HK-2 (cell line): ENCODE measurements at regions not wholly inside any gene's neighbourhood (a gene's known extent, or its start where the extent isn't known, plus 50 kb on each side); places are given as distances from the start of the nearest gene placed in this dataset.

ENCODE experiments used
- DNase-seq: peaks from one replicate; pipeline ENCODE4 v3.0.0-alpha.2; 2018; ENCODE audit not compliant: unreplicated experiment

DNA sequence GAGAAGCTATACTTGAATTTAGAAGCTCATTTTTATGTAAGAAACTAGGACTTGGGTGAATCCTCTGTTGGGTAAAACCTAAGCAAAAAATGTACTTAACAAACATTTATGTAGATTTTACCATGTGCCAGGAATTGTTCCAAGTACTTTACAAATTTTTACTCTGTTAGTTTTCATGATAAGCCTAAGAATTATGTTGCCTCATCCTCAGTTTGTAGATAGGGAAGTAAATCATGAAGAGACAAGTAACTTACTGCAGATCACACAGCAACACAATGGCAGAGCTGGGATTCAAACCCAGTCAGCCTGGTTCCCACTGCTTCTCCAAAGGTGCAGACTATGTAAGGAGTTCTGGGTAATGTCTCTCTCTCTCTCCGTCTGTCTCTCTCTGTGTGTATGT, 169.9 kb downstream of the DIPK2A start:
- no peak for DNase-seq

DNA sequence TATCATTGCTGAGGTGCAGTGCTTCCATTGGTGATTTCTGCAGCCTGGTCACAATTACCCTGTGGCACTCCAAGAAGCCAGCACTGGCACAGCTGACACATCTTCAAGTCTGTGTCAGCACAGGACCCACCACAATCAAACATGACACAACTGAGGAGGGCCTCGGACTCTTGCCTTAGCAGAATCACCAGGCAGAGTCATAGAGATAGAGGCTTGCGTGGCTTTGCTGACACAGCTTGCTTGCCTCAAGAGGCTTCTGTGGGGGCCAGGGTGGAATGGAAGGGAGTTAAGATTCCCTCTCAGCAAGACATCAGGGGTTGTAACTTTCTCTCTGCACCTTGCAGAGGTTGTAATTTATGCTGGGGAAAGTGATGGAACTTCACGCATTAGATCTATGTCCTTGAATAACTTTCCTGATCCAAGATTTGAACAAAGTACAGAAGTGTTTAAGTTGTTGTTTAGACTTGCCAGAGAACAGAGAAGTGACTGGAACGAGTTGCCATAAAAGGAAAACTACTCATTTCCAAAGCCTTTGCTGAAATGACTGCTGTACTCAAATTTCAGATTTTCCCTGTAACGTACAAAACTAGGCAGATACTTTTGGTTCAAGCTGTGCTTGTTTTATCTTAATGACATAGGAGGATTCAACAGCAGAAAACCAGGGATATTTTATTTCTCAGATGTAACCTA, 170.7 kb downstream of the DIPK2A start:
- no peak for DNase-seq

DNA sequence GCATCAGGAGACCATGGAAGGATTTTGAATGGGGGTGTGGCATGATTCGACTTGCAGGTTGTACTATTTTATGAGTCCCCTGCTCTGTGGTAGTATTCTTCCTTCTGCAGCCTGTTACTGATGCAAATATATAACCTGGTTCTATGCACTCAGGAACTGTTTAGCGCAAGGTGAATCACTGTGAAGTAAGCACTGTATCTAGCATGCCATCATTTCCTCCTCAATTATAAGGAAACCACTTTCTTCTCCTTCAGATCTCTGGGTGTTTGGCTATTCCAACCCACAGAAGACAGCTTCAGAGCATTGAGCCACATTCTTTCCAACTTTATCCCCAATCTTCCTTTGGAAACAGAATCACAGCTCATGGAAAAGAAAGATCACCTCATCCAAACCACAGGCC, 176.7 kb downstream of the DIPK2A start:
- no peak for DNase-seq

DNA sequence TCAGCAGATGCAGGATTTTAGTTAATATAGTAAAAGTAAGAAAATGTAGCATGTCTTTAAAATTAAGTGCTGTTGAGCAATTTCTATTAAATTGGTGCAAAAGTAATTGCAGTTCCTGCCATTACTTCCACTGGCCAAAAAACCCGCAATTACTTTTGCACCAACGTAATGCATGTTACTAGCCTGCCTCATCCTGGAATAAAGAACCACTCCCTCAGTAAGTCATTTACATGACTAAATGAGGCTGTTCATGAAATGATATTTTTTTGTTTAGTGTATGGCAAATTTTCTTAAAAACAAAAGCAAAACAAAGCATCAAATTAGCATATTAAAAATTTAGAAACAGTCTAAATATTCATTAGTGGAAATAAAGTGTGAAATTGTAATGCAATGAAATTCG, 180.4 kb downstream of the DIPK2A start:
- DNase-seq: no peak

DNA sequence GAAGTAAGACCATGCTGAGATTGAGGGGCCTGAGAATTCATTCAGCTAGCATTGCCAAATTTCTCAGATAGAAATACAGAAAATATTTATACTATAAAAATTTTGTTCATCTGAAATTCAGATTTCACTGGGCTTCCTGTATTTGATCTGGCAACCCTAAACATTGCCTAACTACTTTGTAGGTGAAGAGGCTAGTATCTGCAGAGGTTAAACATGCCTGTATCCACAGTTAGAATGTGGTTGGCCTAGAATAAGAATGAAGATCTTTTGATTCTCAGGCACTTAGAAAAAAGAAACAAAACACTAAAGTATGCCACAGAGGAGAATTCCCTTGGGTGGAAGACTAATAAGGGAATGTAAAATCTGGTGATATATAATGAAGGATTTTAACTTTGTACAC, 189.0 kb downstream of the DIPK2A start:
- no peak for DNase-seq

DNA sequence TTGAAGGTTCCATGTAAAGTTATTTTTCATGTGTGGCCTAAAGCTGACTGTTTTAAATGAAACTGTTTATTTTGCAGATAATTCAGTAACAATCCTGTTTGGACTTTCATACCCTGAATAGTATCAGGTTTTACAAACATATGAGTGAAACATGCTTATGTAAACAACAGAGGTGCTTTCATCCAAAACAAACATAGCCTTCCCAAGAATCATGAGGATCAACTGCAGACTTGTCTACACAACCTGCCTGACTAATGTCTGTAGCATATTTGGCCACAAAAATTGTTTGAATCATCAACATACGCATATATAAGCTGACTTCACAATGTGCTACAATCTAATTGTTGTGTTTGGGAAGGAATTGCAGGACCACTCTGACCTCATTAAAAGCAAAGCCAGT, 190.4 kb downstream of the DIPK2A start:
- no peak for DNase-seq

DNA sequence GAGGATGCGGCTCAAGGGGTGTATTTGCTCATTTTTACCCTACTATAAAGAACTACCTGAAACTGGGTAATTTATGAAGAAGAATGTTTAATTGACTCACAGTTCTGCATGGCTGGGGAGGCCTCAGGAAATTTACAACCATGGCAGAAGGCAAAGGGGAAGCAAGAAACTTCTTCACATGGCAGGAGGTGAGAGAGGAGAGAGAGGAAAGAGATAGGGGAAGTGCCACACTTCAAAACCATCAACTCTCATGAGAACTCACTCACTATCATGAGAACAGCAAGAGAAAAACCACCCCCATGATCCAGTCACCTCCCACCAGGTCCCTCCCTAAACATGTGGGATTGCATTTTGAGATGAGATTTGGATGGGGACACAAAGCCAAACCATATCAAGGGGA, 192.7 kb downstream of the DIPK2A start:
- DNase-seq: no peak

DNA sequence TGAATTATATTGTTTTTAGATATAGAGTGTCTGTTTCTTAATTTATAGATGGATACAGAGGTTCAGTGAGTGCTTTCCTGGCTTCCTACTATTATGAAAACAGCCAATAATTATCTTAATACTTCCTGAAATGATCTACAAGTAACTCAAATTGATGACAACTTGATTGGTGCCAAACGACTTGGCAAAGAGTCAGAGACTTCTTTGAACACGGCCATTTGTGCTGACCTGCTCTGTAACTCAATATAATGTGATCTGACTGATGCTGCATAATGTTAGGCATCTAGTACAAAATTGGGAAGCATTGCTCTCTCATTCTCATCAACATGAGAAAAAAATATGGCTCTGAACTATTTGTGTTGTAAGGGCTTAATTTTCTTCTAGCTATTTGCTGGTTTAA, 193.9 kb downstream of the DIPK2A start:
- no peak for DNase-seq

DNA sequence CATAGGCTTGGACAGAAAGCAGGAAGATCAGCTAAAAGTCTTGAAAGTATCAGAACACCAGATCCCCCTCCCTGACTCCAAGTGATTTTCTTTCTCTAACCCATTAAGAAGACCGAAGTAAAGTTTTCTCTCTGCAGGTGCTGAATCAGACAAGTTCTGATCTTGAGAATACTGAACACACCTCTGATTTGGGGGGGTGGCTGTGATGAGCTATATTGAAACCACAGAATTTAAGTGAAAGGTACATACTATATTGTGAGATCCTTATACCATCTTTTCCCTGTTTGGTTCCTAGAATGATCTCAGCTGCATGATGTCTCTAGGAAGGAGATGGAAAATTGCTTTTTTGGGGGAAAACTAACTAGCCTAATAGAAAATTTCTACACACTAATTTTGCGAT, 196.0 kb downstream of the DIPK2A start:
- DNase-seq: no peak

DNA sequence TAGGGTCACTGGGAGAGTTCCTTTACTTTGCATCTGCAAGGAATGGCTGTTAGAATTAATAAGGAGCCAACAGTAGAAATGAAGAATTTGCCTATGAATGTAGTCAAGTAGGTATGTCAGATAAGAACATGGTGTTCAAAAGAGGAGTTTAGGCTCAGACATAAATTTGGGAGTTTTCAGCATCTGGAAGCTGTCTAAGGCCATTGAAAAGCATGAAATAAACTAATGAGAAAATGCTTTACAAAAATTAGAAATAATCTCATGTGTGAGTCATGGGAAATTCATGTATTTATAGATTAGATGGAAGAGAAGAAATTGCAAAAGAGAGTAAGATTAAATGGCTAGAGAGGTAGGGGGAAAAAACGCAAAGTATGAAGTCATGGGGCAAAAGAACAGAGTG, 201.9 kb downstream of the DIPK2A start:
- no peak for DNase-seq

DNA sequence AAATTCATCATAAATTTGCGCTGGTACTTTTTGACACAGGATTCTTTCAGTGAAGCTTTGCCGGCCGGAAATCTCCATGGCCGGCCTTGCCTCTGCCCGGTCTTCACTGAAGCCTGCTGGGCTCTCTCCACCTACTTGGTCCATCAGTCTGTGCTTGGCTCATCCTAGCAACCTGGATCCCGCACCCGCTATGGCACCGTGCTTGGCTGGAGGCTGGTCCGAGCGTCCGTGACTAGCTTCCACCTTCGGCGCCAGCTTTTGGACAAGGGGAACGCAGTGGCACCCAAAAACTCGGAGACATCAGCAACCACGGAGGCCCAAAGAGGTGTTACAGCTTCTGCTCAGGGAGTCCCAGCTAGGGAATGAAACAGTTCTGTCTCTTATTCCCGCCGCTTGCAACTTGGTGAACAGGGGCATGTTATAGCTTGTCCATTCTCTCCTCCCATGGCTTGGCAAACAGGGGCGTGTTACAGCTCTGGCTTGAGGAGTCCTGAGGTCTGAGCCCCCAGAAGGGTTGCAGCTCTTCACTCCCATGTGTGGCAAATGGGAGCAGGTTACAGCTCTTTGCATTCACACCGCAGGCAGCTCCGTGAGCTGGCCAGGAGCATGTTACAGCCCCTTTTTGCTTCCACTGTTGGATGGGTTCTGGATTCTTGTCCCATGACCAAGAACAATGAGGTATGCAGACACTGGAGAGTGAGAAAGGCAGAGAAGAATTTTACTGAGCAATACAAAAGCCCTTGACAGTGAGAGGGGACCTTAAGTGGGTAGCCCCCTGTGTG, 204.2 kb downstream of the DIPK2A start:
- no peak for DNase-seq

DNA sequence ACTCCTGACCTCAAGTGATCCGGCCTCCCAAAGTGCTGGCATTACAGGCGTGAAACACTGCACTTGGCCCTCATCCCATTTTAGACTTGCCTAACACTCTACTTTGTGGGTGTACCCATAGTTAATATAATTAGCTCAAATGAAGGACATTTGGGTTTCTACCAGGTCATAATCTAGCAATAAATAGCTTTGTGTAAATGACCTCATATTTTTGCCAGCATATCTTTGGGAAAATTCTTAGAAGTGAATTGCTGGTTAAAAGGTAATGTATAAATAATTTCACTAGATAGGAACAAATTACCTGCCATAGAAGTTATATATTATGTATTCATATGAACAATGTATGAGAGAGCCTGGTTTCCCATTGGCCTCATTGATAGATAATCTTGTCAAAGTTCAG, 206.0 kb downstream of the DIPK2A start:
- DNase-seq: no peak

DNA sequence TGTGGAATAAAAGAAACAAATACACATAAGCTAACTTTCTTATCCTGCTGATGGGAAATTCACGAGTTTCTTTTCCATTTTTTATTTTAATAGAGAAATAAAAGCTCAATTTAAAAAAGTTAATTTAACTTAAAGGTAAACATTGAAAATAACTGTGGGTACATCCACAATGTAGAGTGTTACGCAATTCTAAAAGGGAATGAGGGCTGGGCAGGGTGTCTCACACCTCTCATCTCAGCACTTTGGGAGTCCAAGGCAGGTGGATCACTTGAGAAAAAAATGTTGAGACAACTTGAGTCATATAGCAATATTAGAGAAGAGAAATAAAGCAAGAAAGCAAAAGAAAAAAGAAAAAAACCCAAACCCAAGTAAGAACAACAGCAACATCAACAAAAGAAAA, 207.0 kb downstream of the DIPK2A start:
- DNase-seq: no peak

DNA sequence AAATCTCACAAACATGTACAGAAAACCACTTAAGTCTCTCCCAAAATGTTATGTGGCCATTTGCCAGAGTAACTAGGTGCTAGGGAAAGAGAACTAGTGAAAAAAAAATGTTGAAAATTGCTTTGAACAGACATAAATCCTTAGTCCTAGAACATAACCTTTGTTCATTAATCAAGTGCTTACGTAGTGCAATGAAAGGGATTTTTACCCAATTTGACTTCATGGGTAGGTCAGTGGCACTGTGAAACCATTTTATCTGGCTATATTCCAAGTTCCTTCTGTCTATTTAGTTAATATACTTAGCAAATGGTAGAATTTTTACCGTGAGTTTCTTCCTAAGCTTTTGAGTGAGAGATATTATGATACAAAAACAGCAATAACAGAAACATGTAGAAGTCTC, 209.4 kb downstream of the DIPK2A start:
- no peak for DNase-seq

DNA sequence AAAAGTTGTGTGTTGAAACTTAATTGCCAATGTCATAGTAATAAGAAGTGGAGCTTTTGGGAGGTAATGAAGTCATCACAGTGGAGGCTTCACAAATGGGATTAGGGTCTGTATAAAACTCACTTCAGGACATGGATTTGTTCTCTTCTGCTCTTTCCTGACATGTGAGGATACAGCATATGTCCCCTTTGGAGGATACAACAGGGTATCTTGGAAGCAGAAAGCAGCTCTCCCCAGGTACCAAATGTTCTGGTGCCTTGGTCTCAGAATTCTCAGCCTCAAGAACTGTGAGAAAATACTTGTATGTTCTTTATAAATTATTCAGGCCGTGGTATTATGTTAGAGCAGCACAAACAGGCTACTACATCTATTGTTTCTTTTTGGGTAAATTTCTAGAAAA, 210.9 kb downstream of the DIPK2A start:
- no peak for DNase-seq

DNA sequence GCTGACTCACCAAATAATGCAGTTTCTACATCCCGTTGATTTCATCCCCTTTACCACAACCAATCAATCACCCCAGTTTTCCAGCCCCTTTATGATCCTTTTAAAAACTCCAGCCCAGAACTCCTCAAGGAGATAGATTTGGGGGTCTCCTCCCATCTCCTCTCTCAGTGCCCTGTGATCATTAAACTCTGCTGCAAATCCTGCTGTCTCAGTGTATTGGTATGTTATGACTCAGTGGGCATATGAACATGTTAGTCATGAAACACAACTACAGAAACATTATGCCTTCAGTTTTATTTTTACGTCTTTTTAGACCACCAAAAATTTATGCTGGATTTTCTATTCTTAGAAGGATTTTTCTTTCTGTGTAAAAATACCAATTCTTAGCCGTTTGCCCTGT, 213.7 kb downstream of the DIPK2A start:
- DNase-seq: no peak

DNA sequence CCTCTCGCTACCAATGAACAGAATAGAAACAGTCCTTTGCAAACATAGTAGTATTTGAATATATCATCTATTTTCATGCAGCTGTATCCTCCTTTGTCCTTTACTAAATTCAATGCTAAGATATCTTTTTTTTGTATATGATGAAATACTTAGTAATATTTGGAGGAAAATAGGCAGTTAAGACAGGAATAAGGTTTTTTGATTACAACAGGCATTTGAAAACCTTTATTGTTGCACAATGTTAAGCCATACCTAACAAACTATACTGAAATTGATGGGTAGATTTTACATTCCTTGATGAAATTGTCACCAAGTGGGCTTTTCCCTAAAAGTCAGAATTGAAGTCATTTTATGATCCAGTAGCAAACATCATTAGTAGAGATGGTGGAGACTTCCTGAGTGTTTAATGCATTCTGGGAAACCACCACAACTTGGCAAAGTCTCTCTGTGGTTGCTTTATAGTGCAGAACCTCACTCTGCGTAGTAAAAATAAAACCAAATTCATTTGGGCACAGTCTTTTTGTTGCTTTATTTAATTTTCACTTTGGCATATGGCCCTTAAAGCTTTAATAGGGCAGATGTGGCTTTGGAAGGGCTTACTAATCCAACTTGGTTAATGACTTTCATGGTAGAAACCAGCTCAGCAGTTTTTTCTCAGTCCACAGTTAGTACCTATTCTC, 216.0 kb downstream of the DIPK2A start:
- DNase-seq: no peak

DNA sequence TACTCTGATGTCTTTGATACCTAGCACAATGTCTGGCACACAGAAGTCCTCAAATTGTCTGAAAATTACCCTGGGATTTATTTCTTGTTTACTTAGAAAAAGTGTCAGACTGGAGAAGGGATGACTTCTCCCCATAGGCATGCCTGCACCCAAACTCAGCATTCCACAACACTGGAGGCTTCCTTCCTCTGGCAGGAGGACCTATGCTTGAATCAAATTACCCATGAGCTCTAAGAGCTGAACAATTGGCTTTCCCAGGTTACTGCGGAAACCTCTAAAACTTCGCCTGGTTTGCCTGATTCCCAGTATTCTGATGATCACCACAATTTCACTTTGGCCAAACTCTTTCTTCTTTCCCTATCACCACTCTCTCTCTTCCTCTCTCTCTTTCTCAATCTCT, 217.4 kb downstream of the DIPK2A start:
- no peak for DNase-seq

DNA sequence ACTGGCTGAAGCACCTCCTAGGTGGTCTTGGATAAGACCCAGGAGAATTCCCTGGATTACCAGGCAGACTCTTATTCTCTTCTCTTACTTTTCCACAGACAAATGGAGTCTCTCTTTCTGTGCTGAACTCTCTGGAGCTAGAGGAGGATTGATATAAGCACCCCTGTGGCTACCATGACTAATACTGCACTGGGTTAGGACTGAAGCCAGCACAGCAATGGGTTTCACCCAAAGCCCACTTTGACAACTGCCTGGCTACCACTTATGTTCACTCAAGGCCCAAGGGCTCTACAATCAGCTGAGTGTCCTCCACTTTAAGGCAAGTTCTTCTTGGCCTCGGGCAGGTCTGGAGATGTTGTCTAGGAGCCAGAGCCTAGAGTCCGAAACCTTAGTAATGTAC, 225.5 kb downstream of the DIPK2A start:
- DNase-seq: no peak

DNA sequence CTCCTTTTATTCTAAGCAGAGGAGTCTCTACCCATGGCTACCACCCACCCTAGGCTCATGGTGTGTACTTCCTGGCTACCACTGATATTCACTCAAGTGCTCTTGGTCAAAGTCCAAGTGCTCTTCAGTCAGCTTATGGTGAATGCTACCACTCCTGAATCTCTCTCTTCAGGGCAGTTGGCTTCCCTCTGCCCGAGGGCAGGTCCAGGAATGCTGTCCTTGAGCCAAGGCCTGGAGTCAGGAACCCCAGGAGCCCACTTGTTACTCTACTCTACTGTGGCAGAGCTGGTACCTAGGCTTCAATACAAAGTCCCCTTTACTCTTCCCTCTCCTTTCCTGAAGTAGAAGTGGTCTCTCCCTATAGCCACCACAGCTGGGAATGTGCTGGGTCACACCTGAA, 226.0 kb downstream of the DIPK2A start:
- DNase-seq: no peak

DNA sequence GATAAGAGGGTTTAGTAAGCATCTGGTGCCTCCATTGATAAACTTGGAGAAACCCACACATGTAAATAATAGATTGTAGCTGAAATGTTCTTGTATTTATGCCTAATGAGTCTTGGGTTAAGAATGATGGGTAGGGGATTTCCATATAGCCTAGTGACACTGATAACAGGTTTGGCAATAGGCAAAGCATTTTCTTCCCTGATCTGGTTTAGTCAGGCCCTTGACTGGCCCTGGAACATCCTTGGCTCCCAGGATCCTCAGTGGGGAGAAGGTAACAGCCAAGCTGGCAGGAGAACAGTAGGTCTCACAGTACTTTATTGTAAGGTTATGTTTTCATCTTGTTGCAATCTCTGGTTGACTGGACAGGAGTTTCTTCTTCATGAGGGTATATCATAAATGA, 228.4 kb downstream of the DIPK2A start:
- no peak for DNase-seq

DNA sequence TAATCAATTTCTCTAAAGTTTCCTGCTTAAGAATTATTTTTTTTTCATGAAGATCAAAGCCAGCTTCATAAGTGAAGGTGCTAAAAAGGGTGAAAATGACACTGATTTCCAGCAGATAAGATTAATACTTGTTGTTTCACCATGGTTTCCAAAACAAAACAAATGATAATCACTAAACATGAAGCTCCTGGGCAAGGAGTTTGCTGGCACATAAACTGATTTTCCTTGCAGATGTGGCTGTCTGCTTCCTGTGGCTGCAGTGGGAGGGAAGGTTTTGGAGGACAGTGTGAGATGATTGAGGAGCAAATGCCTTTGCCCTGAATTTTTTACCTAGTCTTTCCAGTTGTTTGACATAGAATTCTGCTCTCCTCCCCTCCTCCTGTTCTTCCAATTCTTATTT, 228.8 kb downstream of the DIPK2A start:
- DNase-seq: no peak

DNA sequence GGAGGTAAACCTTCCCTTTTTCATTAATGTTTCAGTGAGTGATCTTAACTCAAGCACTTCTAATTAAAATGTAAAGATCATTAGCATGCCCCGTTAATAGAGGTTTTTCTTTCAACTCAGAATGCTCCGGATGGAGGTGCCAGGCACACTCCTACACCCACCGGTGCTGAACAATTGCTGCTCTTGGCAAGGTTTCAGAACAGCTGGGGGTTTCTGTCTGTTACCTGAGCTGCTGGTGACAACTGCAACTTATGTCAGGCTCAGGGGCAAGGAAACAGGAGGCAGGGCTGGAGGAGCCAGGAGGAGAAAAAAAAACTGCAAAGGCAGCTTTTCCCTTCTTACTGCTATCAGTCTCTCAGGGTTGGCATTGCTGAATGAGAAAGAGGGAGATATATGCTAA, 250.1 kb downstream of the DIPK2A start:
- no peak for DNase-seq
